ENCODE measurements at regions not wholly inside any gene's neighbourhood (a gene's known extent, or its start where the extent isn't known, plus 50 kb on each side); places are given as distances from the start of the nearest gene placed in this dataset.

GRCh38 chr2:120999377-121000097 lies 263.9 kb downstream of the GLI2 start:
- Mint-ChIP-seq H3K9me3 (no peaks in the 10 kb centered on the region), H3K27me3 (no peaks in the 10 kb centered on the region), H3K36me3 (no peaks in the 10 kb centered on the region), H3K4me3 (no peak overlapping the region), H3K4me1 (no peaks in the 10 kb centered on the region), H3K27ac (no peak overlapping the region)

GRCh38 chr2:121000804-121001203 lies 265.1 kb downstream of the GLI2 start:
- H3K27me3 Mint-ChIP-seq, result no peaks in the 10 kb centered on the region
- no peak overlapping the region for H3K4me3 Mint-ChIP-seq
- no peaks in the 10 kb centered on the region for H3K4me1 Mint-ChIP-seq
- no peaks in the 10 kb centered on the region for H3K9me3 Mint-ChIP-seq
- no peaks in the 10 kb centered on the region for H3K36me3 Mint-ChIP-seq
- H3K27ac Mint-ChIP-seq, result no peak overlapping the region

- Mint-ChIP-seq H3K4me1 (no peaks in the 10 kb centered on the region), H3K36me3 (no peaks in the 10 kb centered on the region), H3K27me3 (no peaks in the 10 kb centered on the region), H3K27ac (no peak overlapping the region), H3K4me3 (no peak overlapping the region), H3K9me3 (no peaks in the 10 kb centered on the region)
These were observed 266.0 kb downstream of the GLI2 start for GRCh38 chr2:121001641-121002040.

GRCh38 chr2:121002597-121002996 lies 266.9 kb downstream of the GLI2 start:
- H3K4me1 Mint-ChIP-seq, result no peaks in the 10 kb centered on the region

GRCh38 chr2:121003391-121003790 lies 267.7 kb downstream of the GLI2 start:
- no peaks in the 10 kb centered on the region for H3K36me3 Mint-ChIP-seq
- no peaks in the 10 kb centered on the region for H3K4me1 Mint-ChIP-seq
- no peak overlapping the region for H3K4me3 Mint-ChIP-seq
- H3K27ac Mint-ChIP-seq, result no peak overlapping the region
- no peaks in the 10 kb centered on the region for H3K9me3 Mint-ChIP-seq
- peaks cover 3% of the 10 kb centered on the region for H3K27me3 Mint-ChIP-seq

More at GRCh38 chr2:121002597-121002996, 266.9 kb downstream of the GLI2 start:
- Mint-ChIP-seq H3K27me3 (no peaks in the 10 kb centered on the region), H3K4me3 (no peak overlapping the region), H3K36me3 (no peaks in the 10 kb centered on the region), H3K9me3 (no peaks in the 10 kb centered on the region), H3K27ac (no peak overlapping the region)

- H3K27me3 Mint-ChIP-seq, result peaks cover 10% of the 10 kb centered on the region
- H3K9me3 Mint-ChIP-seq, result peaks cover 6% of the 10 kb centered on the region
- H3K4me1 Mint-ChIP-seq, result no peaks in the 10 kb centered on the region
- H3K27ac Mint-ChIP-seq, result no peak overlapping the region
- no peak overlapping the region for H3K4me3 Mint-ChIP-seq
- no peaks in the 10 kb centered on the region for H3K36me3 Mint-ChIP-seq
These were observed 268.7 kb downstream of the GLI2 start for GRCh38 chr2:121004359-121004758.

- H3K4me1 Mint-ChIP-seq, result no peaks in the 10 kb centered on the region
- peaks cover 12% of the 10 kb centered on the region for H3K27me3 Mint-ChIP-seq
- no peak overlapping the region for H3K27ac Mint-ChIP-seq
These were observed 269.3 kb downstream of the GLI2 start for GRCh38 chr2:121004950-121005349.

GRCh38 chr2:121005453-121005852 lies 269.8 kb downstream of the GLI2 start:
- no peaks in the 10 kb centered on the region for H3K4me1 Mint-ChIP-seq
- peaks cover 10% of the 10 kb centered on the region for H3K9me3 Mint-ChIP-seq
- H3K36me3 Mint-ChIP-seq, result no peaks in the 10 kb centered on the region
- H3K27me3 Mint-ChIP-seq, result peaks cover 13% of the 10 kb centered on the region
- H3K27ac Mint-ChIP-seq, result no peak overlapping the region
- no peak overlapping the region for H3K4me3 Mint-ChIP-seq

More at GRCh38 chr2:121004950-121005349, 269.3 kb downstream of the GLI2 start:
- no peaks in the 10 kb centered on the region for H3K36me3 Mint-ChIP-seq
- peaks cover 10% of the 10 kb centered on the region for H3K9me3 Mint-ChIP-seq
- H3K4me3 Mint-ChIP-seq, result no peak overlapping the region

- Mint-ChIP-seq H3K36me3 (no peaks in the 10 kb centered on the region), H3K9me3 (peaks cover 10% of the 10 kb centered on the region), H3K27ac (no peak overlapping the region), H3K4me1 (no peaks in the 10 kb centered on the region), H3K27me3 (peaks cover 13% of the 10 kb centered on the region), H3K4me3 (no peak overlapping the region)
These were observed 271.2 kb downstream of the GLI2 start for GRCh38 chr2:121006743-121007489.

- Mint-ChIP-seq H3K36me3 (no peaks in the 10 kb centered on the region), H3K4me1 (no peaks in the 10 kb centered on the region), H3K27me3 (peaks cover 13% of the 10 kb centered on the region), H3K9me3 (peaks cover 10% of the 10 kb centered on the region), H3K27ac (no peak overlapping the region), H3K4me3 (no peak overlapping the region)
These were observed 271.8 kb downstream of the GLI2 start for GRCh38 chr2:121007490-121007853.

- Mint-ChIP-seq H3K27ac (no peak overlapping the region), H3K4me3 (no peak overlapping the region), H3K36me3 (no peaks in the 10 kb centered on the region), H3K9me3 (peaks cover 10% of the 10 kb centered on the region), H3K27me3 (peaks cover 13% of the 10 kb centered on the region), H3K4me1 (no peaks in the 10 kb centered on the region)
These were observed 273.3 kb downstream of the GLI2 start for GRCh38 chr2:121008975-121009374.

GRCh38 chr2:121010998-121011397 lies 274.0 kb downstream of the TFCP2L1 start:
- H3K36me3 Mint-ChIP-seq, result no peaks in the 10 kb centered on the region
- no peak overlapping the region for H3K27ac Mint-ChIP-seq
- peaks cover 10% of the 10 kb centered on the region for H3K9me3 Mint-ChIP-seq
- H3K4me3 Mint-ChIP-seq, result no peak overlapping the region
- peaks cover 13% of the 10 kb centered on the region for H3K27me3 Mint-ChIP-seq
- no peaks in the 10 kb centered on the region for H3K4me1 Mint-ChIP-seq

GRCh38 chr2:121014876-121015275 lies 270.1 kb downstream of the TFCP2L1 start:
- no peak overlapping the region for H3K4me3 Mint-ChIP-seq
- H3K4me1 Mint-ChIP-seq, result no peaks in the 10 kb centered on the region
- H3K27me3 Mint-ChIP-seq, result peaks cover 1% of the 10 kb centered on the region
- no peaks in the 10 kb centered on the region for H3K36me3 Mint-ChIP-seq
- no peak overlapping the region for H3K27ac Mint-ChIP-seq
- H3K9me3 Mint-ChIP-seq, result no peaks in the 10 kb centered on the region

- Mint-ChIP-seq H3K4me3 (no peak overlapping the region), H3K36me3 (no peaks in the 10 kb centered on the region)
These were observed 269.0 kb downstream of the TFCP2L1 start for GRCh38 chr2:121015971-121016485.

GRCh38 chr2:121017396-121017795 lies 267.6 kb downstream of the TFCP2L1 start:
- Mint-ChIP-seq H3K4me1 (no peaks in the 10 kb centered on the region), H3K27me3 (peaks cover 3% of the 10 kb centered on the region), H3K4me3 (no peak overlapping the region), H3K9me3 (no peaks in the 10 kb centered on the region), H3K27ac (no peak overlapping the region), H3K36me3 (no peaks in the 10 kb centered on the region)

More at GRCh38 chr2:121015971-121016485, 269.0 kb downstream of the TFCP2L1 start:
- Mint-ChIP-seq H3K27me3 (peaks cover 3% of the 10 kb centered on the region), H3K9me3 (no peaks in the 10 kb centered on the region), H3K4me1 (no peaks in the 10 kb centered on the region), H3K27ac (no peak overlapping the region)
